ENCODE measurements at regions not wholly inside any gene's neighbourhood (a gene's known extent, or its start where the extent isn't known, plus 50 kb on each side); places are given as distances from the start of the nearest gene placed in this dataset.
A peak's percentile ranks its signal among the peaks of the same experiment; 100 is the strongest.

DNA sequence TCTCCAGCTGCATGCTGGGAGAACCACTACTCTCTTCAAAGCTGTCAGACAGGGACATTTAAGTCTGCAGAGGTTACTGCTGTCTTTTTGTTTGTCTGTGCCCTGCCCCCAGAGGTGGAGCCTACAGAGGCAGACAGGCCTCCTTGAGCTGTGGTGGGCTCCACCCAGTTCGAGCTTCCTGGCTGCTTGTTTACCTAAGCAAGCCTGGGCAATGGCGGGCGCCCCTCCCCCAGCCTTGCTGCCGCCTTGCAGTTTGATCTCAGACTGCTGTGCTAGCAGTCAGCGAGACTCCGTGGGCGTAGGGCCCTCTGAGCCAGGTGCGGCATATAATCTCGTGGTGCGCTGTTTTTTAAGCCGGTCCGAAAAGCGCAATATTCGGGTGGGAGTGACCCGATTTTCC, 215.0 kb downstream of the STIM2 start:
- DNase-seq = peak; percentile 91

DNA sequence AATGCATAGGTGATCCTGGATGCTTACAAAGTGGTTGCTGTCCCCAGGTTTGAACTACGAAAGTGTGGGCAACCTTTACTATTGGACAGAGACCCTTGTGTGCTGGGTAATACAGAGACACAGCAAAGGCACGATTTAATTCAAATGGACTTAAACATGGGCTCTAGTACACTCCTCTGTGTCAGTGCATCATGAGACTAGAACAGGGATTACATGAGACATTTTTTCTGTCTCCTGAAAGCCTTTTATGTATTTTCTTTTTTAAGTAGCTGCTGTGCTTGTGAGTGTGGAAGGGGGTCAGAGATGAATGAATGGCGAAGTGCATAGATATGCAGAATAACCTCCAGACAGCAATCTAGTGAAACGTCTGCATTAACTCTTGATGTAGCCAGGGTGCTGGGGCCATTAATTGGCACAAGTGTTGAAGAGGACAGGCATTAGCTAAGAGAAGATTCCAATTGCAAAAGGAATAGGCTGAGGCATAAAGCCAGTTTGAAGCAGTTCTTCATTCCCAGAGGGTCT, 218.4 kb downstream of the STIM2 start:
- DNase-seq = no peak

DNA sequence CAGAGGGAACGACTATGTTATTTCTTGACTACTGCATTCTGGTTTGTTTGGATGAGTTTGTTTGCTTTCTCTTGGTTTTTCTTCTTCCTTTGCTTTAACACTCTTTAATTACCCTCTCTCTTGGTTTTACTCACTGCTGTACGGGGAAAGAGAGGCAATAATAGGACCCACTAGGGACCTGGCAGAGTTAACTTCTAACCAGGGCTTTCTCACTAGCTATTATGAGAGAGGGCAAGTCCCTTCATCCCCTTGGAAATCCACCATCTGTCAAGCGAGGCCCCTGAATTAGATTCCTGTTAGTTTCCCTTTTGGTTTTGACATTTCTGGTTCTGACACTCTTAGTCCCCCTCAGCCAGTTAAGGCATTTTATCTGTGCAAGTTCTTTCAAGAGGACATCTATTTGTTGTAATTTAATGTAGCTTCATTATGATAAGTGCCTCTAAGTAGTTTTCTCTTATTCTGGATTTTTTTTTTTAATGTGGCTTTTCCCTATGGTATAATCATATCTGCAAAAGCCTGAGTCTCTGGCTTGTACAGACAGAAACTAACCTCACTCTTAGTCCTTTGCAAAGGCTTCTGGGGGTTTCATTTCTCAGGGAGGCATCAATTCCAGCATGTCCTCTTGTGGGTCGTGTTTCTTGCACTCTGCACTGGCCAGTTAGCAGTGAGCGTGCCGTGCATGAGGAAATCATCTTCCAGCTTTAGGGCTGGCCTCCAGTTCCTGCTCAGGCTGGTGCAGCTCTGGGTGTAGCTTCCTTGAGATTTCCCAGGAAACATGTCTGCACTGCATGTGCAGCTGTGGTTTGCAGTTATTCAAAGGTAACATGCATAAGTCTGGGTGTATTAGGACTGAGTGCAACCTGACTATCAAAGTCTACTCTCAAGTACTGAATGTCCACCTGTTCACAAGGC, 221.3 kb downstream of the STIM2 start:
- DNase-seq = no peak

DNA sequence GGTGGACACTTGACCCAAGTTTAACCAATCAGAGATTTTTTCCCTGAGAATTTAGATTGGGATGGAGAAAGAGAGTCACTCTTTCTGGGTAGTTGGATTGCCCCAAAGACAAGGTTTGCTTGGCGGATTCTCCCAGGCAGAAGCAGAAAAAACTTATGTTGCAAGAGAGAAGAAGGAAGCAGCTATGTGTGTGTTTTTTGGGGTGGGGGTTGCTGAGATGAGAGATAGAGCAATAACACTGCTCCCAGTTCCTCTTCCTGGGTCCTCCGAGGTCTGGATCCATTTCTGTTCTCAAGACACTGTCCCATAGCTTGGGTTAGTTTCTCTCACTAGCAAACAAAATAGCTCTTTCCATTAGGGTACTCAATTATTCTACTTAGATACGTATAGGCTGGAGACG, 222.1 kb downstream of the STIM2 start:
- no peak for DNase-seq

DNA sequence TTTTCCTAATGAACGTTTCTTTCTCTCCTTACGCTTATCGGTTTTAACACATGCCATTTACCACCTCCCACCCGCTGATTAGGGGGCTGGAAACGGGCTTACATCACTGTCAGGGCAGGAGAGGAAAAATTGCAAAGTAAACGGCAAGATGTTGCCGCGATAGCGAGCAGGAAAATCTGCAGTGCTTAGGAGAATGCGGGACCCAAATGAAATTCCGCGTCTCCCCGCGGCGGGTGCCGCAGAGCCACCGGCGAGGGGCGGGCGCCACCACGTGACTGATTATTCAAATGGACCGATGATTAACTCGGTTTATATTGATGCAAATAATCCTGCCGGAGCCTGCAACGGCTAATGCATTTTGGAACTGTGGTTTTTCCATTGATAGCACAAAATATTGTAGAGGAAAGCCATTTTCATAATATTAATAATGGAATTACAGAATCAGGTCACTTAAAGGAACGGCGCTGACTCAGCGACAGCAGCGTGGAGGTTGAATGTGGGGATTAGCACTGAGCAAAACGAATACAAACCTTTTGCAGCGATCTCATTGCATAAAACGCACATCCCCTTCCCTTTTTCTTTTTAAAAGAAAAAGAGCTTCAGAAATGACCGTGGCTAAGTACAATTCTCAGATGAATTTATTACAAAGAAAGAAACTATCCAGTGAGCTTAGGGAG, 224.2 kb downstream of the STIM2 start:
- peak; percentile 81 for DNase-seq

DNA sequence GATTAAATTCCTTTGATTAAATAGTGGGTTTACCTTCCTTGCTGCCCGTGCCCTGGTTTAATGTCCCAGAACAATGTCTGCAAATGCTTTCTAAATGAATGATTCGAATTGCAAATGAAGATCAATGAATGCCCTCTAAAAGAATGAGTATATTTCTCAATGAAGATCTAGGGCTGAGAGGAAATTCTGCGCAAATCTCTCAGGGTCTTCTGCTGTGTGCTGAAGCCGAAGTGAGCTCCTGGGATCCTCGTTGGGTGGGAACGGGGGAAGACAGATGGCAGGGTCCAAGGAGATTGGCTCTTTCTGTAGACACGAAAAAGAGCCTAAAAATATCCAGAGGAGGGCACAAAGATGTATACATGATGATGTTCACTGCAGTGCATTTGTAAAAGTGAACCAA, 224.8 kb downstream of the STIM2 start:
- DNase-seq = no peak

DNA sequence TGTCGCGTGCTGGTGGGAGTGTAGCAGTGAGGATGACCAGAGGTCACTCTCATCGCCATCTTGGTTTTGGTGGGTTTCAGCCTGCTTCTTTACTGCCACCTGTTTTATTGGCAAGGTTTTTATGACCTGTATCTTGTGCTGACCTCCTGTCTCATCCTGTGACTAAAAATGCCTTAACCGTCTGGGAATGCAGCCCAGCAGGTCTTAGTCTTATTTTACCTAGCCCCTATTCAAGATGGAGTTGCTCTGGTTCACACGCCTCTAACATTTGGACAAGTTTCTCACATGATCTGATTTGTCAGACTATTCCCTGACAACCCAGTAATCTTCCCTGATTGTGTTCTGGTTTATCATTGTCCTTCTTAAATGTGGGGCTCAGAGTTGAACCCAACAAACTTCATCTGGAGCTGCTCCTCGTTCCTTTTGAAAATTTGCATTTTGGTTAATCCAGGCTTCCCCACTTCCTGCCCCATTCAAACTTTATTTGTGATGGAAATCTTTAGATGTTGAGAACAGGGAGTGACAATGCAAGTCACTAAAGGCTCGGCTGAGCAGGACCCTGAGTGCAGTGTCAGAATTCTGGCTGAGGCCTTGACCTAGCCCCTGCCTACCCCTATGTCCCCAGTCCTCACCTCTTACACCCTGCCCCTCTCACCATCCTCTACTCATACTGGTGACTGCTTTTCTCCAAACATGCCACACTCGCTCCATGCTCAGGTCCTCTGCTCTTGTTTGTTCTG, 226.8 kb downstream of the STIM2 start:
- peak; percentile 52 for DNase-seq

DNA sequence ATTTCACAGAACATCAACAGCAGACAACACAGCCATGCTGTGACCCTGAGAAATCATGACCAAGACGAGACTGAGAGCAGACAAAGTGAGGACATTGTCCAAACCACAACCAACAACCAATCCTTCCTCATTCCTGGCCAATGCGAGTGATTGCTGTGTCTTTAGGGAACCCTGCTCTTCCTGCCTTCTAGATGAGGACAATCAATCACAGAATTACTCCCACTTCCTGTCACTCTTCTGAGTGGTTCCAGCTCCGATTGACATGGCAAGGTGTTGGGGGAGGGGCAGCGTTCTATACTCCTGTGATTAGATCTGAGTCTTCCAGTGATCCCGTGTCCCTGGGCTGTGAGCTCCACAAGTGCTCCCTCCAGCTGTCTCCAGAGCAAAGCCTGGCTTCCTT, 227.8 kb downstream of the STIM2 start:
- peak; percentile 70 for DNase-seq

DNA sequence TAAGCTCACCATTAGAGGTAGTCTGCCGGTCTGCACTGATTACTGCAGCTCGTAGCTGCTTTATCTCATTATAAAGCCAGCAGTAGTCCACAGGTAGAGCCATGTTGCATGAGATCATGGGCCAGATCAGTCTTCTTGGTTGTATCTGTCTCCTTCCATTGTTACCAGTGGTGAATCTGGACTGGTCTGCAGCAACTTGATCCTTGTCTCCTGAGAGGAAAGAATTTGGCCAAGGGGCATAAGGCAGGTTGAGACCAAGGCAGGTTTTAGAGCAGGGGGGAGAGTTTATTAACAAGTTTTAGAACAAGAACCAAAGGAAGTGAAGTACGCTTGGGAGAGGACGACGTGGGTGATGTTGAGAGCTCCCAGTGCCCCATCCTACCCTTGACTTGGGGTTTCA, 228.5 kb downstream of the STIM2 start:
- no peak for DNase-seq

DNA sequence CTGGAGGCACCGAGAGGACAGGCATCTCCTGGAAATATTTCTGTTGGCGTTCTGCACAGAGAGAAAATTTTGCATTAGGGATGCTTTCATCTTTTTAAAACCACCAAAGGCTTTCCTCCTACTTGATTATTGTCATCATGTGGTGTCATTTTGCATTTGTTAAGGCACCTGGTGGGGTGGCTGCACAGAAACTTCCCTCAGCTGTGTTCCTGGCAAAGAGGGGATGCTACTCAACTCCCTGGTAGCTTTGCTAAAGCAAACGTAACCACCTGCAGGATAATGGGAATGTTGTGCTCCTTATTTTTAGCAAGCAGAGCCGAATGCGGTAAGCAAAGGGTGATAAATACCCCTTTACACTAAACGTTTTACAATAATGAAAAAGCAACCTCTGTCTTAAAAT, 229.8 kb downstream of the STIM2 start:
- no peak for DNase-seq

DNA sequence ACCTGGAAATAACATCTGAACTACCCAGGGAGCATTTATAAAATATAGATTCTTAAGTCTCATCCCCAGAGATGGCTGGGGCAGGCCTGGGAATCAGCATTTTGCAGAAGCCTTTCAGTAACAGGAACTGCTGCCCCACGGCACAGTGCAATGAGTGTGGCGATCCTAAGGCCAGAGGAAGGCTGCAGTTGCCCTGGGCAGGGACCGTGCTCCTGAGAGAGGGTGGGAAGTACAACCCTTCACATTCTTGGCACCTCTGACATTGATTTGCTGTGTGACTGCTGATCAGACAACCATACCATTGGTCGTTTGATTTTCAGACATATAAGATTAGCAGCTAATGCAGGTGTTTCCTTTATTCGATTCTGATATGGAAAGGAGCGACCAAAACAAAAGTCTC, 233.6 kb downstream of the STIM2 start:
- DNase-seq = no peak

DNA sequence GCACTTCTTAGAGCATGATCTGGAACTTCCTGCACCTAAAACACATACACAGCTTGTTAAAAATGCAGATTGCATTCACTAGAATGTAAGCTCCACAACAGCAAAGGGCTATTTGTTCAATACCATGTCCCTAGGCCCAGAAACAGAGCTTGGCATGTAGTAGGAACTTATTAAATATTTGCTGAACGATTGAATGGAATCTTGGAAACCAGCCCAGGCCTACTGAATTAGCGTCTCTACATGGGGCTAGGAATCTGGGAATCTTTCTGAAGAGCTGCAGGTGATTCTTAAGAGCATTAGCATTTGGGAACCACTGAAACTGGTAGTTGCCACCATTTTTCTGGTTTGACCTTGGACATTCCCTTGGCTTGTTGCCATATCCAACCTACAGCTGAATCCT, 234.1 kb downstream of the STIM2 start:
- DNase-seq = peak; percentile 49

DNA sequence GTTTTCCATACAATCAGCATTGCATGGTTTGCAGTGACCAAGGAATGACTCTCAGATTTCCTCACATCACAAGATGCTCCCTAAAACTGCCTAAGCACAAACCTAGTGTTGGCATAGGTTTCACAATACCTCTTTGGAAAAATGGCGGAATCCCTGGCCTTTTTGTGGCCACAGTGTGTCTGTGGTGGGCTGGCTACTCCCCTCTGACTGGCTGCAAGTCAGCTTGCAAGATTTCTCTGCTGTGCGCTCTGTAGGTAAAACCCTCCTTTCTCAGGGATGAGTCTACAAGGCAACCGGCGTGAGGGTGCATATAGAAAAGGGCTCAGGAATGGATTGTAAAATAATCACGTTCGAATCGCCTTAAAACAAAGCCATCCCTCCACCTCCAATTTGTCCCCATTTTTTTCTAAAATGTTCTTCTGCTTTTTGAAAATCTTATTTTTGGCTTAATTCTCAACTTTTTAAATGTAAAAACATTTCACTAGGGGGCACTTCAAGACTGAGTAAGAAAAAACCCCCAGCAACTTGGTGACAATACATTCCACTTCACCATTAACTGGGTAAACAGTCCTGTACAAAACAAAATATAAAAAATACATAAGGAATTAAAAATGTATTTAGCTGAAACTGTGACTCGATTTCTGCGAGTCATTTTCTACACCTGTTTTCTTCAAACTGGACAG, 235.6 kb downstream of the STIM2 start:
- peak; percentile 54 for DNase-seq

DNA sequence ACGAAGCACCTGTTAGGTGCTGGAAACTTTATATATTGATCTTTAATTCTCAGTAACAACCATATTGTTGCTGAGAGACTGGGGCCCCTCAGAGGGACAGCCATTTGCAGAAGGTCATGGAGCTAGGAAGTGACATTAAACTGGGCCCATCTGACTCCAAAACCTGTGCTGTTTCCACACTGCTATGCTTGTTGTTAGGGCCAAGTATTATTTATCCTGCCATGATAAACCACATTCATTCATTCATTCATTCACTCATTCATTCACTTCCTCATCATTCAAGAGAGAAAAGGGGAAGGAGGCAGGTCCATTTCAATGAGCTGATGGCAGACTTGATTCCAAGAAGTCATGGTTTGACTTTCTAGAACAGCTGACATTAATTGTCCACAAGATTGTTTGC, 237.4 kb downstream of the STIM2 start:
- no peak for DNase-seq

DNA sequence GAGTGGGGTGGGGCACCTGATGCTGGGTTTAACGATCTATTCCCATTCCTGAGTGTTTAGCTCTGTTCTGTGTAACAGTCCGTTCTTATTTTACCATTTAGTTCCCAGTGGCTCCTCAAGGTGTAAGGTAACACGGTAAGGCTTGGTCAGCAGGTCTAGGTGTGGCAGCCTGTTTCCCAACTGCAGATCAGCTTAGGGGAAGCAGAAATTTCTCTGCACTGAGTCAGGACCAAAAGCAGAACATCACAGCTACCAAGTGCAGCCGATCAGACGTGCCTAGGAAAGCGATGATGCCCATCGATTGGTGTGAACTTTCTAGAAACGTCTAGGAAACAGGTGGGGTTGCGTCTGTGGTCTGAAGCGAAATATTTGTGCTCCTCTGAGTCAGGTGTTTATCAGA, 240.1 kb downstream of the STIM2 start:
- DNase-seq = no peak

DNA sequence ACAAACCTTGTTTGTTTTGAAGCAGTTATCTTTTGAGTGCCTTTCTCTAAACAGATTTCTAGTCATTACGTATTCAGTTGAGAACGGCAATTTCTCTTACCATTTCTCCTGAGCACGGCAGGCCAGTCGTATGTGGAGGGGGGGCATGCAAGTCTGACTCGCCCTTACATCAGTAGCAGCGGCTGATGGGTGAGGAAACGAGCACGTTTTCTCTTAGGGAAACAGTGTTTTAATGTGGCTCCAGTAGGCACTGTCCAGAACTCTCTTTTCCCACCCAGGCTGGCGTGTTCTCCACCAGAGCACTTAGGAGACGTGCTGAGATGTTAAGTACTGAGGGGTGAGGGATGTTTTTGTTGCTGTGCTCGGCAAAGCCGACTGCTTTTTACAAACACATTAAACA, 240.5 kb downstream of the STIM2 start:
- DNase-seq = no peak

DNA sequence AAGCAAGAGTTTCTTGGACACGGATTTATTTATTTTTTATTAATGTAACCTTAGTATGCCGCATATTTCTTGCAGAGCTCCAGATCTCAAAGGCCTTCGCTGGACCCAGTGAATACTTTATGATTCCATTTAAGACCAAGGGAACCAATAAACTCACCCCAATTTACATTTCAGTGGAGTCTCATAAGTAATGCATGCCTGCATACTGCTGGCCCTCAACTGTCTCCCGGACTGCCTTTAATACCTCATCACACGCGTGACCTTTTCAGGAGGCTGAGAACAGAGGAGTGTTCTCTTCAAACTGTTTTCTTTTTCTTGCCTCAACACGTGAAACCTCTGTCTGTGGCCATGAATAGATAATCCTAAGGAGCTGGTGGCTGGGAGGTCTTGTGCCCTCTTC, 240.9 kb downstream of the STIM2 start:
- no peak for DNase-seq

DNA sequence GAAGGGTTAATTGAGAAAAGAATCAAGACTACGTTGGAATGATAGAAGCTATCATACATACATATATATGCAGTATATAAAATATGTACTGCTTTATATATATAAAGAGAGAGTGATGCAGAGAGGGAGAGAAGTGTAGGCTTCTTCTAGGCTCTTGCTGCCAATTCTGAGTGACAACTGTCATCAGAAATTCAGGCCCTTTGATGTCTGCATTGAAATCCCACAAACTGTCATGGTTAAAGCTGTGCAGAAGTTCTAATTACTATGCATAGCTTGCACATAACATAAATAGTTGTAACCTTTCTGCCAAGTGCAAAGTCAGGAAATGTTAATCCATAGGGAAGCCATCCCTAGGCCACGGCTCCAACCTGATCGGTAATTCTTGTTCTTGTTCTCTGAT, 251.0 kb downstream of the STIM2 start:
- DNase-seq = no peak

DNA sequence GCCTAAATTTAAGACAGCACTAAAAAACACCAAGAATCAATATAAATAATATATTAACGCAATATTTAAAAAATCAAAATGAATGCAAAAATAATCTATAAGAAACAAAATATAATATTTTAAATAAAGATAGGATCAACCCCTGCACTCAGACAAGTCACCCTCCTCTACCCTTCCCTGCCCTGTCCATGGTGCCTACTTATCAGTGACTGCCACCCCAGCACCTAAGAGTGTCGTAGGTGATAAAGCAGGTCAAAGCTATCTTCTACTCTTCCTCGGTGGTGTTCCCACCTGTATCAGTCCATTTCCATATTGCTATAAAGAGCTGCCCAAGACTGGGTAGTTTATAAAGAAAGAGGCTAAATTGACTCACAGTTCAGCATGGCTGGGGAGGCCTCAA, 251.9 kb downstream of the STIM2 start:
- DNase-seq = no peak

DNA sequence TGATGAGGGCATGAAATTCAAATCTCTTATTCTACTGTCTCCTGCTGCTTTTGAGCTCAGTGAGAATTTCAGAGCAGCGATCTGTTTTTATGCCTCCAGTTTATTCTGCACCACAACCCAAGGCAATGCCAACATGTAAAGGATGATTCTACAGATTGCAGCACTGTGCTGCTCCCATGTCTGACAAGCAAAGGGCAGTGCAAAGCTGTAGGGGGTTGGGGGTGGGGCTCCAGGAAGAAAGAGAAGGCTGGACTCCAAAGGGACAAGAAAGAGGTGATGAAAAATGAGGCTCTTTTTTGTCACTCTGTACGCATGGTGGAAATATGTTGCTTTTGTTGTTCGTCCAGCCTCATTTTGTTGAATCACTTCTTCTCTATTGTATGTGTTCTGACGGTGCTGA, 254.6 kb downstream of the STIM2 start:
- DNase-seq = no peak

DNA sequence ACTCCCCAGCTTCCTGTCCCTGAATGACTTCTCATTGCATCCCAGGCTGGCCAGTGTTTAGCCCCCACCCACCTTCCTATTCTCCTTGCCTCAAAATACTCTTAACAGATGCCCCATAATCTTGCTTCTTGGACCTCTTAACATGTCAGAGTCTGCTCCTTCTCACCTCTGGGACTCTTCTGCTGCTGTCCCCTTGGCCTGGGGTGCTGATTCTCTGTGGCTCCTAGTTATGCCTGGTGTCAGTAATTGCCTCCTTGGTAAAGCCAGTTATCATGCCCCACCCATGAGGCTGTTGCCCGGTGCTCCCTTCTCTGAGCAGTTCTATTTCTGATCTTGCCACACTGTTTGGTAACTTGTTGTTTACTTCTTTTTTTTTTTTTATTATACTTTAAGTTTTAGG, 256.8 kb downstream of the STIM2 start:
- no peak for DNase-seq

DNA sequence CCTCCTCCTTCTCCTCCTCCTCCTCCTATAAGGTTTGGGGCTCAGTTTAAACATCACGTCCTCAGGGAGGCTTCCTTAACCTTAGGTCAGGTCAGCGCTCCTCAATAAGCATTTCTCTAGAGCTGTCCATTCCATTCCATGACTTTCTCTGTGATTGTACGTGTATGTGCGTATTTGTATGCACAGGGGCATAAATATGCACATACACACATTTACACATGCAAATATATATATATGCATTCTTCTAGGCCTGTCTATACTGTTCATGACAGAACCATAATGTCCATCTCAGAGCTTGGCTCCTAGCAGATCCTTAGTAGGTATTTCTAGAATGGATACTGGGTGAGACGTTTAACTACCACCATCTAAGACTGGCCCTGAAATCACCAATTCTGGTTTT, 258.6 kb downstream of the STIM2 start:
- no peak for DNase-seq

DNA sequence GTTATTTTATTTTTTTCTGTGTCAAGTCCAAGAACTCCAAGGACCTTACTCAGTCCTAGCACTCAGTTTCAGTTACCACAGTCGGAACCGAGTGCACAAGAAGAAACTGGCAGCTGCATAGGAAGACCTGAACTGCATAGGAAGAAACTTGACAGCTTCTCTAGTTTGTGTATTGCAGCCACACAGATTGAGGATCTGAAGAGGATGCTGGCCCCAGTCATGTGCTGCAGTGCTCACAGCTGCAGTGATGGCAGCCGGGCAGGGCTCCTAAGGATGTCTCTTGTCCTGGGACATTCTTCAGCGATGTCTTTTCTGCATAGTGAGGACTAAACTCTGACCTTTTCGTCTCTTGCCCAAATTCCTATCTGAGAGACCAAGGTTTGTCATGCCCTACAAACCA, 261.2 kb downstream of the STIM2 start:
- no peak for DNase-seq
